ENCODE measurements at regions not wholly inside any gene's neighbourhood (a gene's known extent, or its start where the extent isn't known, plus 50 kb on each side); places are given as distances from the start of the nearest gene placed in this dataset.

DNA sequence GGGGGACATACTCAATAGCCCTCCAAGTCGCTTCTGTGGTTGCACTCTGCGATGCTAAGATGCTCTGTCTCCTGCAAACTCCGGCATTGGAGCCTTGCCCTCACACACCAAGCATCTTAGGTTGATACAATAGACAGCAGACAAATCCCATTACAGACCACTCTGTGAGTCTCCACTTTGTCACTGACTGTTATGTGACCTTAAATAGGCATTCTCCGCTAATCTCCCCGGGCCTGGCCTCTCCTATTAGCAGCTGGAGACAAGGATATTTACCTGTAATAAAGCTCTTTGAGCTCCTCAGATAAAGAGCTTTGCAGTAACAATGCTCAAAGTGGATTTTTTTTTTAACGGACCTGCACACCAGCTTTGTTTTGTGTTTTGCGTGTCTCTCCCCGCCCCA is 479.7 kb upstream of the TBX3 start:
- TF ChIP-seq EGR1 (IDR thresholded peaks at IDR 0.05): no peak
- TF ChIP-seq TCF12 (IDR thresholded peaks at IDR 0.05; ENCODE audit: low read depth): no peak
- TF ChIP-seq CEBPB (IDR thresholded peaks at IDR 0.05): no peak
- no peak for TF ChIP-seq FOXM1 (IDR thresholded peaks at IDR 0.05; ENCODE audit: borderline replicate concordance, low read depth)
- no peak for TF ChIP-seq RAD21 (IDR thresholded peaks at IDR 0.05; ENCODE audit: low read depth)
- TF ChIP-seq TAF1 (IDR thresholded peaks at IDR 0.05; ENCODE audit: low read depth): no peak
- TF ChIP-seq, protein P1, sequence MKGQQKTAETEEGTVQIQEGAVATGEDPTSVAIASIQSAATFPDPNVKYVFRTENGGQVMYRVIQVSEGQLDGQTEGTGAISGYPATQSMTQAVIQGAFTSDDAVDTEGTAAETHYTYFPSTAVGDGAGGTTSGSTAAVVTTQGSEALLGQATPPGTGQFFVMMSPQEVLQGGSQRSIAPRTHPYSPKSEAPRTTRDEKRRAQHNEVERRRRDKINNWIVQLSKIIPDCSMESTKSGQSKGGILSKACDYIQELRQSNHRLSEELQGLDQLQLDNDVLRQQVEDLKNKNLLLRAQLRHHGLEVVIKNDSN (IDR thresholded peaks at IDR 0.05): no peak
- TF ChIP-seq NFIC (IDR thresholded peaks at IDR 0.05): no peak
- TF ChIP-seq CREB1 (IDR thresholded peaks at IDR 0.05; ENCODE audit: low read depth): no peak
- TF ChIP-seq, protein P2, sequence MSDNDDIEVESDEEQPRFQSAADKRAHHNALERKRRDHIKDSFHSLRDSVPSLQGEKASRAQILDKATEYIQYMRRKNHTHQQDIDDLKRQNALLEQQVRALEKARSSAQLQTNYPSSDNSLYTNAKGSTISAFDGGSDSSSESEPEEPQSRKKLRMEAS (IDR thresholded peaks at IDR 0.05): no peak

DNA sequence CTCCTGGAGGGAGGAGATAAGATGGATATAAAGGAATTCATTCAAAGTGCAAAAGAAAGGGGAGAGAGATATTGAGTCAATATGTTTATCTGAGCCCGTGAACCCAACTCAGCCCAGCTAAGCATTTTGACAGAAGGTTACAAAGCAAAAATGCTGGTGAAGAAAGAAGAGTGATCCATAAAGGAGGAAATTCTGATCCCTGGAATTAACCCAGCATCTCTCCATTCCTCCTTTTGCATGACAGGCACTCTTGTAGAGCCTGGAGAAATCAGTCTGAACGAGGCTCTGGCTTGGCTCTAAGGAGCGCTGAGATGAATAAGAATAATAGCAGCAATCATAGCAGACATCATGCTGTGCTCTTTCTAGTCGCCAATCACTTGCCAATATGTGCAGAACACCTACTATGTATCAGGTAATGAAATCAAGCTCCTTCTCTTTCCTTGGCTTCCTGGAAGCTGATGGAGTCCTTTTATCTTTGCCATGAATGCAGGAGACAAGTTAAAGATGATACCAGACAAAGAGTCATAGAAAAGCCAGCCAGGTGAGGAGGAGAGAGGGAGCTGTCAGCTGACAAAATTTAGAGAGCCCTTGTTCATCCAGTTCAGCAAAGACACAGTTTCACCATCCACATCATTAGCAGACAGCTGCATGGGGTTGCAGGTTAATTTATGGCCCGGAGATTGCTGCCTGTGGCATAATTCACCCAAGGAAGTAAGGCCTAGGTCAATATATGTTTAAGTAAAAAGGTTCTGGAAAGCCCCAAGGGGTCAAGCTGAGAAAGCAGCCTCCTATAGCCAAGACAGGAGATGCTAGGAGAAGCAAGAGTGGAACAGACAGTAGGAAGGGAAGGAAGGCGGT is 476.5 kb upstream of the TBX3 start:
- TF ChIP-seq YY1 (IDR thresholded peaks at IDR 0.05; ENCODE audit: low read depth) (no peak), CEBPB (IDR thresholded peaks at IDR 0.05) (no peak), FOXM1 (IDR thresholded peaks at IDR 0.05; ENCODE audit: borderline replicate concordance, low read depth) (no peak), TCF12 (IDR thresholded peaks at IDR 0.05; ENCODE audit: low read depth) (no peak), EGR1 (IDR thresholded peaks at IDR 0.05) (no peak), TEAD4 (IDR thresholded peaks at IDR 0.05) (no peak), EP300 (IDR thresholded peaks at IDR 0.05; ENCODE audit: borderline replicate concordance) (no peak), CREB1 (IDR thresholded peaks at IDR 0.05; ENCODE audit: low read depth) (no peak), TAF1 (IDR thresholded peaks at IDR 0.05; ENCODE audit: low read depth) (no peak), RAD21 (IDR thresholded peaks at IDR 0.05; ENCODE audit: low read depth) (no peak), ZBTB7A (IDR thresholded peaks at IDR 0.05; ENCODE audit: low read depth) (no peak), NFIC (IDR thresholded peaks at IDR 0.05) (no peak)
- TF ChIP-seq, protein P2 (IDR thresholded peaks at IDR 0.05): no peak
- TF ChIP-seq, protein P1 (IDR thresholded peaks at IDR 0.05): no peak
- TF ChIP-seq, protein P3, sequence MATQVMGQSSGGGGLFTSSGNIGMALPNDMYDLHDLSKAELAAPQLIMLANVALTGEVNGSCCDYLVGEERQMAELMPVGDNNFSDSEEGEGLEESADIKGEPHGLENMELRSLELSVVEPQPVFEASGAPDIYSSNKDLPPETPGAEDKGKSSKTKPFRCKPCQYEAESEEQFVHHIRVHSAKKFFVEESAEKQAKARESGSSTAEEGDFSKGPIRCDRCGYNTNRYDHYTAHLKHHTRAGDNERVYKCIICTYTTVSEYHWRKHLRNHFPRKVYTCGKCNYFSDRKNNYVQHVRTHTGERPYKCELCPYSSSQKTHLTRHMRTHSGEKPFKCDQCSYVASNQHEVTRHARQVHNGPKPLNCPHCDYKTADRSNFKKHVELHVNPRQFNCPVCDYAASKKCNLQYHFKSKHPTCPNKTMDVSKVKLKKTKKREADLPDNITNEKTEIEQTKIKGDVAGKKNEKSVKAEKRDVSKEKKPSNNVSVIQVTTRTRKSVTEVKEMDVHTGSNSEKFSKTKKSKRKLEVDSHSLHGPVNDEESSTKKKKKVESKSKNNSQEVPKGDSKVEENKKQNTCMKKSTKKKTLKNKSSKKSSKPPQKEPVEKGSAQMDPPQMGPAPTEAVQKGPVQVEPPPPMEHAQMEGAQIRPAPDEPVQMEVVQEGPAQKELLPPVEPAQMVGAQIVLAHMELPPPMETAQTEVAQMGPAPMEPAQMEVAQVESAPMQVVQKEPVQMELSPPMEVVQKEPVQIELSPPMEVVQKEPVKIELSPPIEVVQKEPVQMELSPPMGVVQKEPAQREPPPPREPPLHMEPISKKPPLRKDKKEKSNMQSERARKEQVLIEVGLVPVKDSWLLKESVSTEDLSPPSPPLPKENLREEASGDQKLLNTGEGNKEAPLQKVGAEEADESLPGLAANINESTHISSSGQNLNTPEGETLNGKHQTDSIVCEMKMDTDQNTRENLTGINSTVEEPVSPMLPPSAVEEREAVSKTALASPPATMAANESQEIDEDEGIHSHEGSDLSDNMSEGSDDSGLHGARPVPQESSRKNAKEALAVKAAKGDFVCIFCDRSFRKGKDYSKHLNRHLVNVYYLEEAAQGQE (IDR thresholded peaks at IDR 0.05; ENCODE audit: low read depth): no peak

DNA sequence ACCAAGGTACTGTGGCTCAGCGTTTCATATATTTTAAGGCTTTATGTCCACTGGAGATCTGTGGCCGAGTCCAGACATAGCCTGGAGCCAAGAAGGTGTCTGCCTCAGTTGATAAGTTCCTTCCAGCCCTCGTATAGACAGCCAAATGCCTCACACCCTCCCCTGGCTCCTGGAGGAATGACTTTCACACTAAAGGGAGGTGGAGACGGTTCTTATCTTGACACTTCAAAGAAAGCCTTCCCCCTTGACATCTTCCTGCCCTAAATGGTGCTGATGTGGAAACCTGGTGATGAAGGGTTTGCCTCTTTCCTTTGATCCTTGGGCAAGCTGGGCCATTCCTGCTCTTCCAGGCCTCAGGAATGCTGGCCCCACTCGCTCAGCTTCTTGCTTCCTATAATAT is 474.8 kb upstream of the TBX3 start:
- TF ChIP-seq YY1 (IDR thresholded peaks at IDR 0.05; ENCODE audit: low read depth): no peak
- TF ChIP-seq, protein P1 (IDR thresholded peaks at IDR 0.05): no peak
- TF ChIP-seq EP300 (IDR thresholded peaks at IDR 0.05; ENCODE audit: borderline replicate concordance): no peak
- no peak for TF ChIP-seq ZBTB7A (IDR thresholded peaks at IDR 0.05; ENCODE audit: low read depth)
- TF ChIP-seq EGR1 (IDR thresholded peaks at IDR 0.05): no peak
- TF ChIP-seq FOXM1 (IDR thresholded peaks at IDR 0.05; ENCODE audit: borderline replicate concordance, low read depth): no peak

DNA sequence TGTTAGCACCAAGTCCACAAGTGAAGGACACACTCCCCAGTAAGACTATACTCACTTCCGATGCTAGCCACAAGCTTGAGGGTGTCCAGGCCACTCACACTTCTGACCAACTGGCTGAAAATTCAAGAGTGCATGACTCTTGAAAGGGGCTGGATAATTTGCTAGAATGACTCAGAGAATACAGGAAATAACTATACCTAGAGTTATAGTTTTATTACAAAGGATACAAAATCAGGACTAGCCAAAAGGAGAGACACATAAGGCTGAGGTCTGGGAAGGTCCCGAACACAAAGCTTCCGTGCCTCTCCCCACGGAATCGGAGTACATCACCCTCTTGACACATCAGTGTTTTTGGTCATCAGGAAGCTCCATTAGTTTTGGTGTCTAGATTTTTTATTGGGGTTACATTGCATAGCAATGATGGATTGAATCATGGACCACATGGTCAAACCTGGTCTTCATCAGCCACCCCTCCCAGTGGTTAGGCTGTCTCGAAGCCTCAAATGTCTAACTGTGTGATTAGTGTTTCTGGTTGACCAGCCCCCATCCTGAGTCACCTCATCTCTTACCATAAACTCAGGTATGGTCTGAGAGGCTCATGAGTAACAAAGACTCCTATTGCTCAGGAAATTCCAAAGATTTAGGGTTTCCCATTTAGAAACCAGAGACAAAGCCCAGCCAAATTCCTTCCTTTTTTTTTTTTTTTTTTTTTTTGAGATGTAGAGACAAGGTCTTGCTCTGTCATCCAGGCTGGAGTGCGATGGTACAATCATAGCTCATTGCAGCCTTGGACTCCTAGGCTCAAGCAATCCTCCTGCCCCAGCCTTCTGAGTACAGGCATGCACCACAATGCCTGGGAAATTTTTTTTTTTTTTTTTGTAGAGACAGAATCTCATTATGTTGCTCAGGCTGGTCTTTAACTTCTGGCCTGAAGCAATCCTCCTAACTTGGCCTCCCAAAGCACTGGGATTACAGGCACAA is 472.0 kb upstream of the TBX3 start:
- no peak for TF ChIP-seq CREB1 (IDR thresholded peaks at IDR 0.05; ENCODE audit: low read depth)
- TF ChIP-seq YY1 (IDR thresholded peaks at IDR 0.05; ENCODE audit: low read depth): no peak

DNA sequence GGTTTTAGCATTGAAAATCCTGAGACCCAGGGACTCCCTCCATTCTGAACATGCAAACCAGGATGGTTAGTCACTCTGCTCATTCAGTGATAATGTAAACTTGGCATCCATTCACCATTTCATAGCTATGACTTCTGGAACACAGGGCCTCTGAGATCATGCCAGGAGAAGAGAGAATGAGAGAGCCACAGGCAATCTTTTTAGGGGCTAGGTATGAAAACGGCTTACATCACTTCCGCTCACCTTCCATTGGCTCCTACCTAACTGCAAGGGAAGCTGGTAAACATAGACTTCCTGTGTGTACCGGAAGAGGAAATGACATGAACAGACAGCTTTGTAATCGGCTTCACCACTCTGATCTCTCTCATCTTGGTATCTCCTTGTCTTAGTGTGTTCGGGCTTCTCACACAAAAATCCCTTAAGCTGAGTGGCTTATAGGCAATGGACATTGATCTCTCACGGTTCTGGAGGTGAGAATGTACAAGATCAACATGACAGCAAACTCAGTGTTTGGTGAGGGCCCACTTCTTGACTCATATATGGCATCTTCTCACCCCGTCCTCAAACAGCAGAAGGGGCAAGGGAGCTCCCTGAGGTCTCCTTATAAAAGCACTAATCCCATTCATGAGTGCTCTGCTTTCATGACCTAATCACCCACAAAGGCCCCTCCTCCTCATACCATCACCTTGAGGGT is 465.9 kb upstream of the TBX3 start:
- TF ChIP-seq EGR1 (IDR thresholded peaks at IDR 0.05) (no peak), FOXM1 (IDR thresholded peaks at IDR 0.05; ENCODE audit: borderline replicate concordance, low read depth) (no peak), ZBTB7A (IDR thresholded peaks at IDR 0.05; ENCODE audit: low read depth) (no peak), CEBPB (IDR thresholded peaks at IDR 0.05) (no peak), TAF1 (IDR thresholded peaks at IDR 0.05; ENCODE audit: low read depth) (no peak)
- TF ChIP-seq, protein P1 (IDR thresholded peaks at IDR 0.05): no peak

DNA sequence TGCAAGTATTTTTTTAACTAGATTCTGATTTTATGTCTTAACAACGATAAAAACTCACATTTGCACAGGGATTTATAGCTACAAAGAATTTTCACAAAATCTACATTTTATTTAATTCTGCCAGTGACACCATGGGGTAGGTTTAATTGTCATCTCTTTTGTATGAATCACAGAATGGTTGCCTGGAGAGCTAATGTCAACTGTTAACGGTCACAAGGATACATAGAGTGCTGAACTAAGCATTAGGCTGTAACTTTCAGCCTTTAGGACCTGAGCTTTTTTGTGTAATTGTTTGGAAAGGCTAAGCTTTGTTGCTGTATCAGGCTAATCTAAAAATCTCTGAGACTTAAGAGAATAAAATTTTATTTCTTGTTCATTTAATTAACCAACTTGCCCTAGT is 465.3 kb upstream of the TBX3 start:
- TF ChIP-seq EGR1 (IDR thresholded peaks at IDR 0.05): no peak
- TF ChIP-seq ZBTB7A (IDR thresholded peaks at IDR 0.05; ENCODE audit: low read depth): no peak
- TF ChIP-seq RAD21 (IDR thresholded peaks at IDR 0.05; ENCODE audit: low read depth): no peak
- TF ChIP-seq, protein P2 (IDR thresholded peaks at IDR 0.05): no peak
- TF ChIP-seq TEAD4 (IDR thresholded peaks at IDR 0.05): no peak
- no peak for TF ChIP-seq NFIC (IDR thresholded peaks at IDR 0.05)
